Activated CD8-positive, alpha-beta memory T cell treated with anti-CD3 and anti-CD28 coated beads, Interleukin-2, amount 10 ng/mL, durations not matched to agents 7 days and 5 days (primary cell): ENCODE measurements at regions not wholly inside any gene's neighbourhood (a gene's known extent, or its start where the extent isn't known, plus 50 kb on each side); places are given as distances from the start of the nearest gene placed in this dataset.
A peak's percentile ranks its signal among the peaks of the same experiment; 100 is the strongest.

Source experiments
- ATAC-seq: fragments of 150-1000 bp; cut with Tn5 transposase; one replicate; pipeline ENCODE4 v1.10.0; 2021; ENCODE audit warnings: moderate library complexity
- CTCF ChIA-PET: fragments of 350-600 bp; sonication (Branson Sonifier 250); formaldehyde crosslinking; loops from one replicate; lab custom pipeline; 2021; ENCODE audit warnings: antibody characterized with exemption; lab: Charles Lee
- DNase-seq: peaks from one replicate; pipeline ENCODE4 v3.0.0-alpha.2; 2020
- H3K27ac Mint-ChIP-seq: one replicate; pipeline ENCODE4 v1.8.0; 2021; ENCODE audit warnings: mild to moderate bottlenecking, mixed read lengths
- H3K27me3 Mint-ChIP-seq: one replicate; pipeline ENCODE4 v1.8.0; 2021; ENCODE audit warnings: mixed read lengths
- H3K36me3 Mint-ChIP-seq: one replicate; pipeline ENCODE4 v1.8.0; 2021; ENCODE audit warnings: mild to moderate bottlenecking, mixed read lengths
- H3K4me1 Mint-ChIP-seq: one replicate; pipeline ENCODE4 v1.8.0; 2021; ENCODE audit warnings: mixed read lengths
- H3K4me3 Mint-ChIP-seq: one replicate; pipeline ENCODE4 v1.8.0; 2021; ENCODE audit warnings: mild to moderate bottlenecking, moderate library complexity, mixed read lengths
- H3K9me3 Mint-ChIP-seq: one replicate; pipeline ENCODE4 v1.8.0; 2022; ENCODE audit warnings: low read depth, mixed read lengths

DNA sequence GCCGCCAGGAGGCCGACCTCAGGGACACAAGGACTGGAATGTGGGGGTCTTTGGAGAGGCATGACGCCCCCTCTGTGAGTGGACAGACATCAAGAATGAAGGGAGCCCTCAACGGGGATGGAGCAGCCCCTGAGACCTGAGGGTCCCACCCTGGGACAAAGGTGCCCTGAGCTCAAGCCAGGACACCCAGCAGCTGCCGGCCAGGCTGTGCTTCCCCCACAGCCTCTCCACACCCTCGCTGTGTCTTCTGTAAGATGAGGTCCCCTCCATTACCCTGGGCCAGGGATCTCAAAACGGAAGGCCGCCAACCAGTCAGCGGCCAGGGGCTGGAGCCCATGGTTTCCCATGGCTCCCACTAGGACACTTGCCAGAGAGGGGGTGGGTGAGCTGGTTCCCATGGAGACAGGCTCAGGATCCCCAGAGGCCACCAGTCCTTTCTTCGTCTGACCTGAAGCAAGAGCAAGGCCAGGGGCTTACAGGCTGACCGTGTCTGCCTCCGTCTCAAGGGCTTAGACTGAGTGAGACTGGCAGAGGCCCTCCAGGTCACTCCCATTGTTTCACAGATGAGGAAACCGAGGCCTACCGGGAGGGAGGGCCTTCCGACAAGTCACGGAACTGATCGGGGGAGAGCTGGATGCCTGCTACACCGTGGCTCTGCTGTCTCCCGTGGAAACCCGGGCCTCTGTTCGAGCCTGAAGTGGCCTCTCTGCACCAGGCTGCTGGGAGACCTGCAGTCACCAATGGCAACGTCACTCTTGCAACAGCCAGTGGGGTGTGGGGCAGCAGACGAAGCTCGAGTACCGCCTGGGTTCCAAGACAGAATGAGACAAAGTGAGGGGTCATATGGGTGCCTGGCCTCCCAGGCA, 91.7 kb upstream of the DIO3 start:
- no peaks in the 10 kb centered on the region for H3K36me3 Mint-ChIP-seq
- DNase-seq (peak; percentile 19), ATAC-seq (no peak)
- H3K4me3 Mint-ChIP-seq: no peak overlapping the region
- H3K27me3 Mint-ChIP-seq: no peaks in the 10 kb centered on the region
- CTCF ChIA-PET: no interaction called here
- no peaks in the 10 kb centered on the region for H3K4me1 Mint-ChIP-seq
- H3K9me3 Mint-ChIP-seq: no peaks in the 10 kb centered on the region
- no peak overlapping the region for H3K27ac Mint-ChIP-seq

DNA sequence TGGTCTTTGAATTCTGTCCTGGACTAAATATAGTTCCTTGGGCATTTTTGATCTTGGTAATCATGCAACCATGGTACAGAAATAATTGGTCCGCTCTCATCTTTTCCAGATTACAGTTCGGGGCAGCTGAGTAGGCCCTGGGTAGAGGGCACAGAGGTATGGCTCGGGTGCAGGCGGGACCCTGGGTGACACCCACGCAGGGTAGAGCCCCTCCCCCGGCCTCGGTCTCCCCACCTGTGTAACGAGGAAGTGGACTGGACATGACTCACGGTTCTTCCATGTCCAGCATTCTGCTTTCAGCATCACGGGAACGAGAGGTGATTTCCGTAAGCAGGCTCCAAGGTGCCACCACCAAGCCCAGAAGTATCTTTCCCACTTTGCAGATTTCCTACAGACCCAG, 91.0 kb upstream of the DIO3 start:
- H3K9me3 Mint-ChIP-seq: no peaks in the 10 kb centered on the region
- no peaks in the 10 kb centered on the region for H3K27me3 Mint-ChIP-seq
- H3K36me3 Mint-ChIP-seq: no peaks in the 10 kb centered on the region
- no peak overlapping the region for H3K27ac Mint-ChIP-seq
- H3K4me3 Mint-ChIP-seq: no peak overlapping the region
- CTCF ChIA-PET: no interaction called here
- ATAC-seq: no peak
- no peaks in the 10 kb centered on the region for H3K4me1 Mint-ChIP-seq
- DNase-seq: peak; percentile 36

DNA sequence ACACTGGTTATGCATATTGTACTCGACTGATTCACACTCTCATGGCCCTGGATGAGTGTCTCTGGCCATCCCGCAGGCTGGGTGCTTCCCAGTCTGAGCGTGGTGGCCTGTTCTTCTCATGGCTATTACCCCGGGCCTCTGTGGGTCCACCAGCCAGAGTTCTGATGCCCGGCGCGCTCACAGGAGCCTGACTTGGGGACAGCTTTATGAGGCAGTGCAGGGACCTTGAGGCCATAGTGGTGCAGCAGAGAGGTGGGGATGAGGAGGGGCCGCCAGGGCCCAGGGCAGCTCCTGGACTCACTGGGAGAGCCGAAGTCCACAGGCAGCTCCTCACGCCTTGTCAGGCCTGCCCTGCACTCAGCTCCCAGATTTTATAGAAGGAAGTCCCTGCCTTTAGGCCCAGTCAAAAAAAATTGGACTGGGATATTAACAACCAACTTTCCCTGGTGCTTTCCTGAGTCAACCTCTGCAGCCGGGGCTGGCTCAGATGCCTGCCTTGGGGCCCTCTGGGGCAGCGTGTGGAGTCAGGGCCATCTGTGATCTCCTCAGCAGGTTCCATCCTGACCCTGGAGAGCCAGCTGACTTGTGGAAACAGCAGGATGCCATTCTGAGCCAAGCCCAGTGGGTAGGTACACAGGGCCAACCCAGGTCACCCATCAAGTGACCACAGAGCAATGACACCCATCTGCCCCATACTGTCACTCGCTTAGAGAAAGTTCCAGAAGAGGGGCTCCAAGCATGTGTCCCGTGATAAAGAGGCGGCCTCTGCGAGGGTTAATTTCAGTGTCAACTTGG, 89.4 kb upstream of the DIO3 start:
- H3K27ac Mint-ChIP-seq: no peak overlapping the region
- no peaks in the 10 kb centered on the region for H3K9me3 Mint-ChIP-seq
- H3K36me3 Mint-ChIP-seq: no peaks in the 10 kb centered on the region
- no peaks in the 10 kb centered on the region for H3K27me3 Mint-ChIP-seq
- no peak for ATAC-seq
- CTCF ChIA-PET: no interaction called here
- no peak overlapping the region for H3K4me3 Mint-ChIP-seq
- H3K4me1 Mint-ChIP-seq: no peaks in the 10 kb centered on the region
- peak; percentile 28 for DNase-seq

GRCh38 chr14:101472518-101472849, 88.8 kb upstream of the DIO3 start:
- DNase-seq: no peak
- H3K4me3 Mint-ChIP-seq: no peak overlapping the region

GRCh38 chr14:101473045-101473729, 88.1 kb upstream of the DIO3 start:
- no peak overlapping the region for H3K27ac Mint-ChIP-seq
- H3K27me3 Mint-ChIP-seq: no peaks in the 10 kb centered on the region
- CTCF ChIA-PET: no interaction called here
- ATAC-seq (no peak), DNase-seq (no peak)
- H3K4me1 Mint-ChIP-seq: no peaks in the 10 kb centered on the region
- no peaks in the 10 kb centered on the region for H3K9me3 Mint-ChIP-seq
- no peaks in the 10 kb centered on the region for H3K36me3 Mint-ChIP-seq
- H3K4me3 Mint-ChIP-seq: no peak overlapping the region

More at GRCh38 chr14:101472518-101472849, 88.8 kb upstream of the DIO3 start:
- ATAC-seq: no peak
- CTCF ChIA-PET: no interaction called here
- Mint-ChIP-seq H3K36me3 (no peaks in the 10 kb centered on the region), H3K27ac (no peak overlapping the region), H3K9me3 (no peaks in the 10 kb centered on the region), H3K27me3 (no peaks in the 10 kb centered on the region), H3K4me1 (no peaks in the 10 kb centered on the region)

GRCh38 chr14:101473795-101474562, 87.3 kb upstream of the DIO3 start:
- CTCF ChIA-PET: no interaction called here
- Mint-ChIP-seq H3K4me1 (no peaks in the 10 kb centered on the region), H3K9me3 (no peaks in the 10 kb centered on the region), H3K27ac (no peak overlapping the region), H3K36me3 (no peaks in the 10 kb centered on the region), H3K4me3 (no peak overlapping the region), H3K27me3 (no peaks in the 10 kb centered on the region)
- DNase-seq (no peak), ATAC-seq (no peak)

DNA sequence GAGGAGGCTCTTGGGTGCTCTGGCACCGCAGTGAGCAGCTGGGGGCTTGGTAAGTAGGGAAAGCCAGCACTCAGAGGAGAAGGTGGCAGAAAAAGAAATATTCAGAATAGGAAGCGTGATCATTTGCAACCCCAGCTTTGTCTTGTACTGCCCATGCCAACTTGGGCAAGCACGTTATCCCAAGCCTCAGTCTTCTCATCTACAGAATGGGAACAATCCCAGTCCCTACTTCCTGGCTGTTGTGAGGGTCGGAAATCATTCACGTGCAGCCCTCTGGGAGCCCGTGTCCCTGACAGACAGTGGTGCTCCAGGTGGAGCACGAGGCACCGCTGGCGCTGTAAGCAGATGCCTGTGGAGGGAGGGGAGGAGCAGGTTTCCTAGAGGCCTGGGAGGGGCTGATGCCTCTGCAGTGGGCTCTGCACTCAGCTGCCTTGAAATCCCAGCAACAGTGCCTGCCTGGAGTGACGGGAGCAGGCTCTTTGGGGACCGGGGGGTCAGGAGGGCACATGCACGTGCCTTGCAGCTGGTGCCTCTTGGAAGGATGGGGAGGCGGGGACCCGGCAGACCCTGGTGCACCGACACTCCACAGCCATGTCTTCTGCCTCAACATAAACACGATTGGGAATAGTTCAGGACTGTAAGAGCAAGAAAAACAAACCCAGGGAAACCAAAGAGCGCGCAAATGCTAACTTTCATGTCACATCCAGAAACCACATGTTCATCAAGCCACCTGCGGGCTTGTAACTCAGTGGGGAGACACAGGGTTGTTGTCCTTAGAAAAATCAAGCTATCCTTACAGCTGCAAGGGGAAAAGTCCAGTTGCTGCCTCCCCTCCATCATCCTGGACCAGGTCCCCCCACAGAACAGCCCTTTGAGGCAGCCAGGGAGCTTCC, 86.5 kb upstream of the DIO3 start:
- DNase-seq (no peak), ATAC-seq (no peak)
- no peaks in the 10 kb centered on the region for H3K9me3 Mint-ChIP-seq
- H3K36me3 Mint-ChIP-seq: no peaks in the 10 kb centered on the region
- H3K27ac Mint-ChIP-seq: no peak overlapping the region
- no peaks in the 10 kb centered on the region for H3K4me1 Mint-ChIP-seq
- no peaks in the 10 kb centered on the region for H3K27me3 Mint-ChIP-seq
- H3K4me3 Mint-ChIP-seq: no peak overlapping the region
- CTCF ChIA-PET: no interaction called here

DNA sequence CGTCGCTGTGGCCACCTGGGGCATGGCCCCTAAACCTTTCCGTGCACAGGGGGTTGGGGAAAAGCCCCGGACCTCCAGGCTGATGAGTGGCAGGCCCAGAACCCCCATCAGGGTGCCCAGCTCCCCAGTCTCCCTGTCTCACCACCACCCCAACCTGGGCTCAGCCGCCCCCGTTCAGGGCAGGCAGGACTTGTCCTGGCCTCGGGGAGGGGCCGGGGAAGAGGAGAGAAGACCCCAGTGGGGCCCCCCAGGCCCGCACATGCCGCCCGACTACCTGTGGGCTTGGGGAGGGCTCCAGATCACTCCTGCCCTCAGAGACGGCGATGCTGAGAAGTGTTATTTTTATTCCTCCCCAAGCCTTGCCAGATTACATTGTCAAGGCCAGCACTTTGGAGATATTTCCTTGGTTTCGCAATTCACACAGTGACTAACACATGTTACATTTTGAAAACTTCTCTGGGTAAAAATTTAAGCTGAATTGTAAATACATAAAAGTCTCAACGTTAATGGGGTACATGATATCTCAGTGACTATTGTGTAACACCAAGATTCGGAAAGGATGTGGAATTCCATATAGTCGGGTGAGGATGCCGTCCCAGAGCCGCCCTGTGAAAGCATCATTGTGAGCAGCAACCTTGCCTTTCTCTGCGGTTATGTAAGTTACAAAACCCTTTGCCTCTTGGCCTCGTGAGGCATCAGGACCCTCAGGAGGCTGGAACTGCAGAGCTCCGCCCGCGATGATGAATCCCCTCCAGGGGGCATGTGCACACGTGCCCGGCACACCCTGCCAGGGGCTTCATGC, 85.6 kb upstream of the DIO3 start:
- no peak for ATAC-seq

GRCh38 chr14:101476258-101476915, 84.9 kb upstream of the DIO3 start:
- no peak for ATAC-seq
- Mint-ChIP-seq H3K27ac (no peak overlapping the region), H3K36me3 (no peaks in the 10 kb centered on the region), H3K9me3 (no peaks in the 10 kb centered on the region), H3K27me3 (no peaks in the 10 kb centered on the region), H3K4me1 (no peaks in the 10 kb centered on the region), H3K4me3 (no peak overlapping the region)
- CTCF ChIA-PET: no interaction called here
- DNase-seq: no peak

More for the DNA sequence above, 85.6 kb upstream of the DIO3 start:
- CTCF ChIA-PET: no interaction called here
- Mint-ChIP-seq H3K27ac (no peak overlapping the region), H3K4me3 (no peak overlapping the region), H3K9me3 (no peaks in the 10 kb centered on the region), H3K36me3 (no peaks in the 10 kb centered on the region), H3K27me3 (no peaks in the 10 kb centered on the region), H3K4me1 (no peaks in the 10 kb centered on the region)
- no peak for DNase-seq

GRCh38 chr14:101476916-101477553, 84.3 kb upstream of the DIO3 start:
- Mint-ChIP-seq H3K36me3 (no peaks in the 10 kb centered on the region), H3K27ac (no peak overlapping the region), H3K4me3 (no peak overlapping the region), H3K9me3 (no peaks in the 10 kb centered on the region), H3K27me3 (no peaks in the 10 kb centered on the region), H3K4me1 (no peaks in the 10 kb centered on the region)
- CTCF ChIA-PET: no interaction called here
- no peak for DNase-seq
- ATAC-seq: no peak

DNA sequence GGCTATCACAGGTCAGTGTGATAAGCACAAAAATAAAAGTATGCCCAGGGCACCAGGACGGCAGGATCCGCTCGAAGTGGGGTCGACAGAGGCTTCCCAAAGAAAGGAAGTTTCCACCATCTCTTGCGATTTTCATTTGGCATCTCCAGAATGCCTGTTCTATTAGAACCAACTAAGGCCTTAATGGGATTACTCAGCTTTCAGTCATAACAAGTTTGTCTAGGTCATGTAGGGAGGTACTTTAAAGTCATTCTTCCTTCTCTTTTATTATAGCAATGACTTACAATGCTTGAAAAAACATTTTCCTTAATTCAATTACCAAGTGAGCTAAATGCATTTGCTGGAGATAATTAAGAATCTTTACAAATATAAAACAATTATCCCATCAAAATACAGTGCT, 83.6 kb upstream of the DIO3 start:
- Mint-ChIP-seq H3K4me3 (no peak overlapping the region), H3K36me3 (no peaks in the 10 kb centered on the region), H3K9me3 (no peaks in the 10 kb centered on the region), H3K4me1 (no peaks in the 10 kb centered on the region), H3K27me3 (peaks cover under 1% of the 10 kb centered on the region), H3K27ac (no peak overlapping the region)
- DNase-seq (no peak), ATAC-seq (no peak)
- CTCF ChIA-PET: no interaction called here
